IMR-90 (cell line): ENCODE measurements at regions not wholly inside any gene's neighbourhood (a gene's known extent, or its start where the extent isn't known, plus 50 kb on each side); places are given as distances from the start of the nearest gene placed in this dataset.

Experiments used
- ATAC-seq: fragments of 200-7000 bp; cut with Tn5 transposase; 2 replicates; pipeline ENCODE4 v1.9.1; 2020; ENCODE audit warnings: low read depth, mild to moderate bottlenecking, moderate library complexity
- BruUV-seq: library from RNA; stranded (reverse); fragments of 400-500 nt; replicated peaks from 2 replicates; lab custom pipeline; 2021; lab: Mats Ljungman, UMichigan
- CTCF ChIA-PET: fragments of 300-600 bp; formaldehyde crosslinking; extraction: SDS; loops from one replicate; lab custom pipeline; 2021; ENCODE audit warnings: antibody characterized with exemption; lab: Yijun Ruan, JAX
- POLR2A ChIA-PET: fragments of 300-600 bp; sonication (Branson Sonifier 250); formaldehyde crosslinking; loops from one replicate; lab custom pipeline; 2022; ENCODE audit warnings: antibody characterized with exemption; ENCODE audit not compliant: unreplicated experiment; lab: Charles Lee
- DNase-seq: peaks from one replicate; pipeline ENCODE4 v3.0.0; 2013
- H2AFZ ChIP-seq: replicated peaks from 2 replicates; pipeline ENCODE3; 2013; ENCODE audit warnings: low read length, mild to moderate bottlenecking; ENCODE audit not compliant: poor library complexity
- H2AK5ac ChIP-seq: 2 replicates; pipeline ENCODE4 v1.6.1; 2013; ENCODE audit warnings: low read depth, low read length, inconsistent platforms
- H2AK9ac ChIP-seq: replicated peaks from 2 replicates; pipeline ENCODE3; 2013; ENCODE audit warnings: mild to moderate bottlenecking, low read depth, low read length, moderate library complexity; ENCODE audit not compliant: poor library complexity
- H2BK120ac ChIP-seq: 2 replicates; pipeline ENCODE4 v1.6.1; 2013; ENCODE audit warnings: low read depth, low read length, inconsistent platforms
- H2BK15ac ChIP-seq: 3 replicates; pipeline ENCODE4 v1.6.1; 2013; ENCODE audit warnings: low read depth, low read length, inconsistent platforms
- H2BK20ac ChIP-seq: 2 replicates; pipeline ENCODE4 v1.6.1; 2013; ENCODE audit warnings: low read depth, mild to moderate bottlenecking, inconsistent platforms, low read length, moderate library complexity
- H2BK5ac ChIP-seq: 2 replicates; pipeline ENCODE4 v1.6.1; 2013; ENCODE audit warnings: mild to moderate bottlenecking, low read depth, low read length, inconsistent platforms; ENCODE audit not compliant: poor library complexity, severe bottlenecking
- H3K14ac ChIP-seq: replicated peaks from 2 replicates; pipeline ENCODE4 v1.6.1; 2013; ENCODE audit warnings: low read depth, low read length, inconsistent platforms
- H3K18ac ChIP-seq: 2 replicates; pipeline ENCODE4 v1.6.1; 2013; ENCODE audit warnings: low read depth, low read length, control low read depth
- H3K23ac ChIP-seq: 2 replicates; pipeline ENCODE4 v1.6.1; 2013; ENCODE audit warnings: low read depth, low read length, inconsistent platforms
- H3K27ac ChIP-seq: 2 replicates; pipeline ENCODE4 v1.5.1; 2013; ENCODE audit warnings: mild to moderate bottlenecking, control low read depth, low read length; ENCODE audit not compliant: insufficient read depth
- H3K27me3 ChIP-seq: 2 replicates; pipeline ENCODE4 v1.6.1; 2013; ENCODE audit warnings: low read length; ENCODE audit not compliant: control insufficient read depth, insufficient read depth
- H3K36me3 ChIP-seq: 2 replicates; pipeline ENCODE4 v1.6.1; 2013; ENCODE audit warnings: low read length, mixed read lengths; ENCODE audit not compliant: control insufficient read depth, insufficient read depth
- H3K4ac ChIP-seq: 2 replicates; pipeline ENCODE4 v1.6.1; 2013; ENCODE audit warnings: low read depth, low read length, inconsistent platforms
- H3K4me1 ChIP-seq: 2 replicates; pipeline ENCODE4 v1.6.1; 2013; ENCODE audit warnings: low read length, mixed read lengths; ENCODE audit not compliant: control insufficient read depth, insufficient read depth
- H3K4me2 ChIP-seq: 2 replicates; pipeline ENCODE4 v1.6.1; 2013; ENCODE audit warnings: low read depth, mild to moderate bottlenecking, control low read depth, low read length, moderate library complexity
- H3K4me3 ChIP-seq: 2 replicates; pipeline ENCODE4 v1.5.1; 2013; ENCODE audit warnings: low read depth, mild to moderate bottlenecking, control low read depth, low read length, moderate library complexity; ENCODE audit not compliant: insufficient read depth
- H3K56ac ChIP-seq: 2 replicates; pipeline ENCODE4 v1.6.1; 2013; ENCODE audit warnings: low read length, inconsistent platforms; ENCODE audit not compliant: insufficient read depth; ENCODE audit errors: extremely low read depth
- H3K79me1 ChIP-seq, 2 experiments: 2 replicates each; pipeline ENCODE4 v1.6.1; 2013; ENCODE audit warnings: low read length in 2 of 2, inconsistent platforms in 1 of 2, low read depth in 1 of 2
- H3K9ac ChIP-seq: 2 replicates; pipeline ENCODE4 v1.6.1; 2013; ENCODE audit warnings: low read depth, low read length, control low read depth
- H3K9me1 ChIP-seq: 2 replicates; pipeline ENCODE4 v1.6.1; 2013; ENCODE audit warnings: low read length, inconsistent platforms; ENCODE audit not compliant: insufficient read depth
- H3K9me3 ChIP-seq: 2 replicates; pipeline ENCODE4 v1.6.1; 2013; ENCODE audit warnings: low read length; ENCODE audit not compliant: control insufficient read depth, insufficient read depth
- H4K20me1 ChIP-seq: 2 replicates; pipeline ENCODE4 v1.6.1; 2013; ENCODE audit warnings: low read length, inconsistent platforms; ENCODE audit not compliant: insufficient read depth
- H4K5ac ChIP-seq: 2 replicates; pipeline ENCODE4 v1.6.1; 2013; ENCODE audit warnings: mild to moderate bottlenecking, low read depth, low read length, control low read depth
- H4K8ac ChIP-seq, 2 experiments: 2 replicates each; pipeline ENCODE4 v1.6.1; 2013; ENCODE audit warnings: low read depth in 2 of 2, low read length in 2 of 2, control low read depth in 1 of 2, inconsistent platforms in 1 of 2
- H4K91ac ChIP-seq: 2 replicates; pipeline ENCODE4 v1.6.1; 2013; ENCODE audit warnings: low read depth, low read length, inconsistent platforms; ENCODE audit not compliant: insufficient read depth
- BHLHE40 ChIP-seq: fragments of 150-350 bp; IDR thresholded peaks from 2 replicates; pipeline ENCODE4 v1.6.1; 2016; ENCODE audit warnings: mild to moderate bottlenecking, low read depth, low read length
- CEBPB ChIP-seq: IDR thresholded peaks from 2 replicates; pipeline ENCODE4 v1.6.1; 2012; ENCODE audit warnings: low read depth, low read length, improper control_type of control experiment
- CHD1 ChIP-seq: IDR thresholded peaks from 2 replicates; pipeline ENCODE4 v1.6.1; 2012; ENCODE audit warnings: low read depth, low read length, improper control_type of control experiment
- CTCF ChIP-seq: conservative IDR thresholded peaks from 2 replicates; pipeline ENCODE4 v1.5.1; 2012; ENCODE audit warnings: mild to moderate bottlenecking, low read depth, low read length, improper control_type of control experiment
- ELK1 ChIP-seq: fragments of 150-350 bp; IDR thresholded peaks from 2 replicates; pipeline ENCODE4 v1.6.1; 2016; ENCODE audit warnings: low read depth, mild to moderate bottlenecking, low read length, moderate library complexity, borderline replicate concordance
- FOS ChIP-seq: fragments of 150-350 bp; IDR thresholded peaks from 2 replicates; pipeline ENCODE4 v1.6.1; 2016; ENCODE audit warnings: low read depth, low read length
- MAFK ChIP-seq: IDR thresholded peaks from 2 replicates; pipeline ENCODE4 v1.6.1; 2012; ENCODE audit warnings: low read depth, low read length, improper control_type of control experiment
- MAZ ChIP-seq: IDR thresholded peaks from 2 replicates; pipeline ENCODE4 v1.6.1; 2012; ENCODE audit warnings: low read depth, mild to moderate bottlenecking, low read length, improper control_type of control experiment, moderate library complexity, borderline replicate concordance
- MXI1 ChIP-seq: IDR thresholded peaks from 2 replicates; pipeline ENCODE4 v1.6.1; 2012; ENCODE audit warnings: low read depth, mild to moderate bottlenecking, low read length, moderate library complexity, borderline replicate concordance
- POLR2A ChIP-seq: IDR thresholded peaks from 2 replicates; pipeline ENCODE4 v1.6.1; 2012; ENCODE audit warnings: mild to moderate bottlenecking, low read depth, low read length
- RAD21 ChIP-seq: IDR thresholded peaks from 2 replicates; pipeline ENCODE4 v1.6.1; 2012; ENCODE audit warnings: low read length, improper control_type of control experiment
- RCOR1 ChIP-seq: IDR thresholded peaks from 2 replicates; pipeline ENCODE4 v1.6.1; 2012; ENCODE audit warnings: mild to moderate bottlenecking, low read length, improper control_type of control experiment; ENCODE audit not compliant: insufficient replicate concordance
- SMC3 ChIP-seq: fragments of 150-350 bp; IDR thresholded peaks from 2 replicates; pipeline ENCODE4 v1.6.1; 2016; ENCODE audit warnings: low read depth, mild to moderate bottlenecking, antibody characterized with exemption, low read length, moderate library complexity
- USF2 ChIP-seq: fragments of 150-350 bp; IDR thresholded peaks from 2 replicates; pipeline ENCODE4 v1.6.1; 2017; ENCODE audit warnings: mild to moderate bottlenecking, antibody characterized with exemption, low read length, low read depth
- WGBS, 2 experiments: methylation state at CpG; one replicate each; pipeline versions ENCODE4 v1.1.5 to v1.1.7; 2013; ENCODE audit warnings: missing lambda C conversion rate in 2 of 2; ENCODE audit not compliant: insufficient read length in 1 of 2; ENCODE audit errors: extremely low coverage in 2 of 2; 5-methylcytosine and 5-hydroxymethylcytosine counted together
- dilution Hi-C: fragments of 300-500 bp; cut with HindIII; formaldehyde crosslinking; loops from one replicate; pipeline ENCODE4 v1.14.3; 2018; ENCODE audit warnings: low sequenced_read_pairs; ENCODE audit not compliant: unreplicated experiment
- in situ Hi-C: fragments of 300-500 bp; cut with MboI; formaldehyde crosslinking; loops from 3 replicates; pipeline ENCODE4 v1.14.3; 2019; ENCODE audit warnings: low sequenced_read_pairs, inconsistent platforms, mixed read lengths
- intact Hi-C: fragments of 100-400 bp; cut with micrococcal nuclease; formaldehyde crosslinking; loops from 2 replicates; pipeline ENCODE4 v1.10.0; 2022

- H4K20me1 ChIP-seq, result no peaks in the 10 kb centered on the region
- H3K14ac ChIP-seq, result no peak overlapping the region
- H3K56ac ChIP-seq, result no peak overlapping the region
- TF ChIP-seq MAZ, result no peak
- no peak for TF ChIP-seq MAFK
- TF ChIP-seq MXI1, result no peak
- no peak for TF ChIP-seq CEBPB
- no peak for TF ChIP-seq BHLHE40
- no peak for TF ChIP-seq ELK1
- TF ChIP-seq POLR2A, result no peak
- TF ChIP-seq SMC3, result no peak
- no peak for TF ChIP-seq CHD1
- TF ChIP-seq RAD21, result no peak
- TF ChIP-seq USF2, result no peak
- TF ChIP-seq RCOR1, result no peak
- TF ChIP-seq CTCF, result no peak
- TF ChIP-seq FOS, result no peak
- H3K36me3 ChIP-seq, result no peaks in the 10 kb centered on the region
- no peak overlapping the region for H2BK20ac ChIP-seq
- no peak overlapping the region for H3K9ac ChIP-seq
- H3K27ac ChIP-seq, result no peak overlapping the region
- H3K9me1 ChIP-seq, result no peaks in the 10 kb centered on the region
- ATAC-seq, result no peak
- no peak overlapping the region for H2BK15ac ChIP-seq
- dilution Hi-C loops (no loop called here), intact Hi-C loops (no loop called here), in situ Hi-C loops (no loop called here)
- no peak overlapping the region for H3K4ac ChIP-seq
- H2AK9ac ChIP-seq, result no peak overlapping the region
- H2BK5ac ChIP-seq, result no peak overlapping the region
- H3K9me3 ChIP-seq, result peaks cover 4% of the 10 kb centered on the region; the same call in 1 of the 2 replicates
- no peak overlapping the region for H3K4me3 ChIP-seq
- no peak overlapping the region for H2AK5ac ChIP-seq
- no peak overlapping the region for H3K23ac ChIP-seq
- no peak overlapping the region for H4K91ac ChIP-seq
- no peak overlapping the region for H3K18ac ChIP-seq
- CTCF ChIA-PET, result no interaction called here
- WGBS, 2 experiments, result 0% methylated on average over 1 of the region's 6 CpGs; no CpG with 5 or more reads in 1 of the 2 experiments
- no peak for DNase-seq
- H3K4me1 ChIP-seq, result no peaks in the 10 kb centered on the region
- no peak overlapping the region for H2BK120ac ChIP-seq
- no peaks in the 10 kb centered on the region for H3K79me1 ChIP-seq
- H4K5ac ChIP-seq, result no peak overlapping the region
- POLR2A ChIA-PET, result no interaction called here
- BruUV-seq, result no TSS peak
- H2AFZ ChIP-seq, result no peak overlapping the region
- no peaks in the 10 kb centered on the region for H3K27me3 ChIP-seq
- H3K4me2 ChIP-seq, result no peak overlapping the region
- no peak overlapping the region for H4K8ac ChIP-seq
These were observed 498.7 kb downstream of the BCL11A start for GRCh38 chr2:60054571-60055340.
